SK-N-SH (cell line): ENCODE measurements at regions not wholly inside any gene's neighbourhood (a gene's known extent, or its start where the extent isn't known, plus 50 kb on each side); places are given as distances from the start of the nearest gene placed in this dataset.

Experiments used
- CTCF ChIA-PET: fragments of 300-600, 350-600 bp; formaldehyde crosslinking; extraction: SDS; loops from one replicate; lab custom pipeline; 2021; lab: Yijun Ruan, JAX
- POLR2A ChIA-PET: fragments of 350-600 bp; sonication (Branson Sonifier 250); formaldehyde crosslinking; extraction: SDS; loops from one replicate; lab custom pipeline; 2020; ENCODE audit warnings: antibody characterized with exemption, inconsistent platforms; lab: Yijun Ruan, JAX
- DNase-seq: peaks from one replicate; pipeline ENCODE4 v3.0.0; 2012
- H2AFZ ChIP-seq: fragments of 200-600 bp; sonication (generic); 2 replicates; pipeline ENCODE4 v1.8.1; 2016; ENCODE audit warnings: antibody characterized with exemption, mild to moderate bottlenecking, low read depth
- H3F3A ChIP-seq: fragments of 200-600 bp; sonication (generic); replicated peaks from 2 replicates; pipeline ENCODE3; 2016; ENCODE audit warnings: antibody characterized with exemption, mild to moderate bottlenecking; ENCODE audit not compliant: insufficient read depth
- H3K27ac ChIP-seq, 2 experiments: fragments of 200-500 bp in 1 of 2; fragments of 200-600 bp in 1 of 2; sonication (Bioruptor generic) in 1 of 2; sonication (generic), shearing (Covaris generic) in 1 of 2; 2 replicates each; pipeline versions ENCODE4 v1.5.1 to v1.6.1; 2014 to 2016; ENCODE audit warnings: low read depth in 2 of 2, inconsistent platforms in 1 of 2, low read length in 1 of 2, mild to moderate bottlenecking in 1 of 2, mixed read lengths in 1 of 2
- H3K27me3 ChIP-seq: fragments of 200-600 bp; sonication (generic), shearing (Covaris generic); 2 replicates; pipeline ENCODE4 v1.6.1; 2016; ENCODE audit warnings: mixed run types; ENCODE audit not compliant: insufficient read depth
- H3K36me3 ChIP-seq, 2 experiments: fragments of 200-500 bp in 1 of 2; fragments of 200-600 bp in 1 of 2; sonication (Bioruptor generic) in 1 of 2; sonication (generic) in 1 of 2; replicated peaks in 1 of 2; 2 replicates each; pipeline versions ENCODE3 to v1.5.1; 2014 to 2016; ENCODE audit warnings: low read length in 1 of 2, mild to moderate bottlenecking in 1 of 2; ENCODE audit not compliant: insufficient read depth in 2 of 2, control insufficient read depth in 1 of 2
- H3K4me1 ChIP-seq, 2 experiments: fragments of 200-500 bp in 1 of 2; fragments of 200-600 bp in 1 of 2; sonication (Bioruptor generic) in 1 of 2; sonication (generic), shearing (Covaris generic) in 1 of 2; 2 replicates each; pipeline versions ENCODE4 v1.5.1 to v1.6.1; 2014 to 2016; ENCODE audit warnings: low read depth in 1 of 2, low read length in 1 of 2, mixed run types in 1 of 2; ENCODE audit not compliant: insufficient read depth in 2 of 2, control insufficient read depth in 1 of 2
- H3K4me2 ChIP-seq: fragments of 200-600 bp; sonication (generic), shearing (Covaris generic); 2 replicates; pipeline ENCODE4 v1.6.1; 2017; ENCODE audit warnings: mixed run types
- H3K4me3 ChIP-seq, 2 experiments: fragments of 200-500 bp in 1 of 2; fragments of 200-600 bp in 1 of 2; sonication (Bioruptor generic) in 1 of 2; sonication (generic), shearing (Covaris generic) in 1 of 2; 2 replicates each; pipeline versions ENCODE4 v1.5.1 to v1.8.1; 2014 to 2016; ENCODE audit warnings: low read depth in 2 of 2, inconsistent platforms in 1 of 2, low read length in 1 of 2, mild to moderate bottlenecking in 1 of 2, mixed read lengths in 1 of 2, moderate library complexity in 1 of 2
- H3K79me2 ChIP-seq: fragments of 200-600 bp; sonication (generic); 2 replicates; pipeline ENCODE4 v1.8.1; 2017; ENCODE audit warnings: mild to moderate bottlenecking; ENCODE audit not compliant: insufficient read depth
- H3K9ac ChIP-seq: fragments of 200-600 bp; sonication (generic); 2 replicates; pipeline ENCODE4 v1.6.1; 2017; ENCODE audit warnings: mixed run types
- H3K9me2 ChIP-seq: fragments of 200-600 bp; sonication (generic); 2 replicates; pipeline ENCODE4 v1.6.1; 2017; ENCODE audit warnings: mixed run types
- H3K9me3 ChIP-seq: fragments of 200-600 bp; sonication (generic); 2 replicates; pipeline ENCODE4 v1.6.1; 2017; ENCODE audit warnings: mixed run types, mild to moderate bottlenecking, moderate library complexity
- H4K20me1 ChIP-seq: fragments of 200-600 bp; sonication (generic); 2 replicates; pipeline ENCODE4 v1.6.1; 2017; ENCODE audit warnings: mild to moderate bottlenecking, mixed run types; ENCODE audit not compliant: insufficient read depth
- EP300 ChIP-seq, 2 experiments: IDR thresholded peaks; 2 replicates each; pipeline versions ENCODE4 v1.4.0 to v1.6.1; 2012; ENCODE audit warnings: borderline replicate concordance in 1 of 2, low read depth in 1 of 2, low read length in 1 of 2
- EZH2phosphoT487 ChIP-seq: fragments of 200-600 bp; sonication (generic); IDR thresholded peaks from 2 replicates; pipeline ENCODE4 v1.6.1; 2017; ENCODE audit warnings: low read depth, mixed run types, mild to moderate bottlenecking, antibody characterized with exemption, moderate library complexity, borderline replicate concordance
- FOXM1 ChIP-seq: IDR thresholded peaks from 2 replicates; pipeline ENCODE4 v1.4.0; 2012; ENCODE audit warnings: low read depth, mild to moderate bottlenecking
- GABPA ChIP-seq: IDR thresholded peaks from 2 replicates; pipeline ENCODE4 v1.4.0; 2012; ENCODE audit warnings: low read depth, mild to moderate bottlenecking
- JUND ChIP-seq: IDR thresholded peaks from 2 replicates; pipeline ENCODE4 v1.4.0; 2012
- MEF2A ChIP-seq: IDR thresholded peaks from 2 replicates; pipeline ENCODE4 v1.4.0; 2012; ENCODE audit warnings: low read depth, borderline replicate concordance
- MXI1 ChIP-seq: IDR thresholded peaks from 2 replicates; pipeline ENCODE4 v1.6.1; 2012; ENCODE audit warnings: mild to moderate bottlenecking, low read depth, low read length, improper control_type of control experiment
- NRF1 ChIP-seq: IDR thresholded peaks from 2 replicates; pipeline ENCODE4 v1.6.1; 2012; ENCODE audit warnings: low read depth, mild to moderate bottlenecking, low read length
- REST ChIP-seq: IDR thresholded peaks from 2 replicates; pipeline ENCODE4 v1.6.1; 2012; ENCODE audit warnings: mild to moderate bottlenecking, low read depth, low read length, moderate library complexity
- TCF12 ChIP-seq: IDR thresholded peaks from 2 replicates; pipeline ENCODE4 v1.4.0; 2012
- TEAD4 ChIP-seq: IDR thresholded peaks from 2 replicates; pipeline ENCODE4 v1.4.0; 2012; ENCODE audit warnings: mild to moderate bottlenecking, borderline replicate concordance; ENCODE audit not compliant: insufficient read depth
- USF2 ChIP-seq: fragments of 150-350 bp; IDR thresholded peaks from 2 replicates; pipeline ENCODE4 v1.6.1; 2017; ENCODE audit warnings: antibody characterized with exemption, low read length, low read depth, borderline replicate concordance
- WGBS: methylation state at CpG from one replicate; pipeline ENCODE4 v1.1.6; 2017; ENCODE audit warnings: low lambda C conversion rate; 5-methylcytosine and 5-hydroxymethylcytosine counted together
- TF ChIP-seq, protein P1 (sequence below): IDR thresholded peaks from 2 replicates; pipeline ENCODE4 v1.4.0; 2012; ENCODE audit warnings: low read depth, borderline replicate concordance

GRCh38 chr7:15012135-15012534 is 109.6 kb upstream of the DGKB start:
- CTCF ChIA-PET: interaction anchor here (0.7 to 3.7 kb wide), 4 partner anchors 9 to 709 kb away, joined by 3 to 21 read pairs (median 6); no protein-coding TSS in a partner anchor
- 87% methylated on average over 4 of the region's 4 CpGs for WGBS

More at GRCh38 chr7:15012135-15012534, 109.6 kb upstream of the DGKB start:
- Histone ChIP-seq H3K27ac (no peak overlapping the region), H3K9ac (no peak overlapping the region), H3K4me1 (peaks cover 7 to 13% of the 10 kb centered on the region in 2 experiments), H3K4me2 (no peak overlapping the region), H4K20me1 (no peaks in the 10 kb centered on the region), H3K79me2 (no peaks in the 10 kb centered on the region), H3K36me3 (no peaks in the 10 kb centered on the region), H3F3A (peaks cover 12% of the 10 kb centered on the region), H3K27me3 (no peaks in the 10 kb centered on the region), H3K4me3 (no peak overlapping the region), H3K9me2 (no peaks in the 10 kb centered on the region), H3K9me3 (no peaks in the 10 kb centered on the region), H2AFZ (no peak overlapping the region)
- TF ChIP-seq REST: no peak
- no peak for TF ChIP-seq TCF12
- no peak for TF ChIP-seq NRF1
- no peak for TF ChIP-seq MEF2A
- no peak for TF ChIP-seq TEAD4
- TF ChIP-seq EP300 (IDR thresholded peaks at IDR 0.05; ENCODE audit: borderline replicate concordance in 1 of 2, low read depth in 1 of 2, low read length in 1 of 2): no peak
- no peak for TF ChIP-seq EZH2phosphoT487
- no peak for TF ChIP-seq MXI1
- no peak for TF ChIP-seq USF2
- TF ChIP-seq, protein P1, sequence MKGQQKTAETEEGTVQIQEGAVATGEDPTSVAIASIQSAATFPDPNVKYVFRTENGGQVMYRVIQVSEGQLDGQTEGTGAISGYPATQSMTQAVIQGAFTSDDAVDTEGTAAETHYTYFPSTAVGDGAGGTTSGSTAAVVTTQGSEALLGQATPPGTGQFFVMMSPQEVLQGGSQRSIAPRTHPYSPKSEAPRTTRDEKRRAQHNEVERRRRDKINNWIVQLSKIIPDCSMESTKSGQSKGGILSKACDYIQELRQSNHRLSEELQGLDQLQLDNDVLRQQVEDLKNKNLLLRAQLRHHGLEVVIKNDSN: no peak
- TF ChIP-seq GABPA: no peak
- no peak for TF ChIP-seq JUND
- no peak for TF ChIP-seq FOXM1
- DNase-seq: no peak
- POLR2A ChIA-PET: interaction anchor here (0.6 kb wide), 1 partner anchor 46 kb away, joined by 3 read pairs; no protein-coding TSS in a partner anchor
